ENCODE measurements at regions not wholly inside any gene's neighbourhood (a gene's known extent, or its start where the extent isn't known, plus 50 kb on each side); places are given as distances from the start of the nearest gene placed in this dataset.

GRCh38 chr10:62614389-62615157 is 189.9 kb upstream of the ADO start (continued):
- no peak for TF ChIP-seq ZNF292 (tag by site-specific recombination; IDR thresholded peaks at IDR 0.05; ENCODE audit: borderline replicate concordance, low read depth)
- TF ChIP-seq ZNF585B (tag by site-specific recombination; IDR thresholded peaks at IDR 0.05): no peak
- no peak for TF ChIP-seq ZNF623 (tag by site-specific recombination; IDR thresholded peaks at IDR 0.05)
- no peak for TF ChIP-seq ZIC2 (tag by site-specific recombination; IDR thresholded peaks at IDR 0.05)
- TF ChIP-seq PRDM10 (tag by site-specific recombination; IDR thresholded peaks at IDR 0.05): no peak
- no peak for TF ChIP-seq ZNF660 (tag by site-specific recombination; IDR thresholded peaks at IDR 0.05)
- no peak for TF ChIP-seq ZNF302 (tag by site-specific recombination; IDR thresholded peaks at IDR 0.05; ENCODE audit: low read depth)
- no peak for TF ChIP-seq ZNF518A (tag by site-specific recombination; conservative IDR thresholded peaks at IDR 0.05; ENCODE audit: low read depth)
- TF ChIP-seq ZNF704 (tag by site-specific recombination; IDR thresholded peaks at IDR 0.05): no peak
- TF ChIP-seq ZSCAN23 (tag by site-specific recombination; IDR thresholded peaks at IDR 0.05): no peak

- CTCF ChIA-PET: no interaction called here
- Histone ChIP-seq H3K4me3 (ENCODE audit: low read depth, low read length) (no peak overlapping the region), H3K4me1 (ENCODE audit: control insufficient read depth, insufficient read depth, low read length) (no peaks in the 10 kb centered on the region), H3K27ac (ENCODE audit: extremely low read depth, low read depth, low read length) (no peak overlapping the region), H3K36me3 (ENCODE audit: control insufficient read depth in 2 of 2, insufficient read depth in 1 of 2, low read length in 2 of 2) (no peaks in the 10 kb centered on the region), H3K9me3 (ENCODE audit: control insufficient read depth, insufficient read depth, low read depth, low read length) (no peaks in the 10 kb centered on the region)
- POLR2A ChIA-PET: no interaction called here
- peak; percentile 32; the same call in 1 of the 2 replicates for TF ChIP-seq GLIS1 (tag by site-specific recombination; IDR thresholded peaks at IDR 0.05)
- TF ChIP-seq ZNF664 (tag by site-specific recombination; IDR thresholded peaks at IDR 0.05): no peak
These were observed 187.5 kb upstream of the ADO start for GRCh38 chr10:62616885-62617590.
